ENCODE measurements at regions not wholly inside any gene's neighbourhood (a gene's known extent, or its start where the extent isn't known, plus 50 kb on each side); places are given as distances from the start of the nearest gene placed in this dataset.

GRCh38 chr2:217223222-217223930 lies 363.5 kb upstream of the TNP1 start:
- Mint-ChIP-seq H3K36me3 (ENCODE audit: unreplicated experiment) (no peaks in the 10 kb centered on the region), H3K27ac (ENCODE audit: unreplicated experiment) (no peak overlapping the region), H3K4me1 (ENCODE audit: low read depth, unreplicated experiment) (no peaks in the 10 kb centered on the region), H3K9me3 (ENCODE audit: unreplicated experiment) (no peaks in the 10 kb centered on the region), H3K4me3 (ENCODE audit: unreplicated experiment) (no peak overlapping the region), H3K27me3 (ENCODE audit: unreplicated experiment) (no peaks in the 10 kb centered on the region)
- no peak for DNase-seq
- TF ChIP-seq CTCF (IDR thresholded peaks at IDR 0.05; ENCODE audit: partially characterized antibody, unreplicated experiment): no peak

- Mint-ChIP-seq H3K27me3 (ENCODE audit: unreplicated experiment) (no peaks in the 10 kb centered on the region), H3K4me1 (ENCODE audit: low read depth, unreplicated experiment) (peaks cover 4% of the 10 kb centered on the region), H3K4me3 (ENCODE audit: unreplicated experiment) (no peak overlapping the region), H3K36me3 (ENCODE audit: unreplicated experiment) (no peaks in the 10 kb centered on the region), H3K9me3 (ENCODE audit: unreplicated experiment) (peaks cover 3% of the 10 kb centered on the region), H3K27ac (ENCODE audit: unreplicated experiment) (no peak overlapping the region)
- TF ChIP-seq CTCF (IDR thresholded peaks at IDR 0.05; ENCODE audit: partially characterized antibody, unreplicated experiment): no peak
- DNase-seq: no peak
These were observed 362.5 kb upstream of the TNP1 start for GRCh38 chr2:217222309-217222910.

GRCh38 chr2:217220228-217221013 lies 360.6 kb upstream of the TNP1 start:
- Mint-ChIP-seq H3K4me3 (ENCODE audit: unreplicated experiment) (no peak overlapping the region), H3K27ac (ENCODE audit: unreplicated experiment) (no peak overlapping the region), H3K4me1 (ENCODE audit: low read depth, unreplicated experiment) (peaks cover 10% of the 10 kb centered on the region), H3K9me3 (ENCODE audit: unreplicated experiment) (peaks cover 3% of the 10 kb centered on the region), H3K27me3 (ENCODE audit: unreplicated experiment) (no peaks in the 10 kb centered on the region), H3K36me3 (ENCODE audit: unreplicated experiment) (no peaks in the 10 kb centered on the region)
- TF ChIP-seq CTCF (IDR thresholded peaks at IDR 0.05; ENCODE audit: partially characterized antibody, unreplicated experiment): no peak
- DNase-seq: no peak

- TF ChIP-seq CTCF (IDR thresholded peaks at IDR 0.05; ENCODE audit: partially characterized antibody, unreplicated experiment): no peak
- Mint-ChIP-seq H3K4me1 (ENCODE audit: low read depth, unreplicated experiment) (peaks cover 10% of the 10 kb centered on the region), H3K4me3 (ENCODE audit: unreplicated experiment) (no peak overlapping the region), H3K9me3 (ENCODE audit: unreplicated experiment) (peaks cover 3% of the 10 kb centered on the region), H3K27ac (ENCODE audit: unreplicated experiment) (no peak overlapping the region), H3K36me3 (ENCODE audit: unreplicated experiment) (no peaks in the 10 kb centered on the region), H3K27me3 (ENCODE audit: unreplicated experiment) (no peaks in the 10 kb centered on the region)
- DNase-seq: no peak
These were observed 359.3 kb upstream of the TNP1 start for GRCh38 chr2:217219164-217219520.

Data from glutamatergic neuron (in vitro differentiated cells).